MM.1S (cell line): ENCODE measurements at regions not wholly inside any gene's neighbourhood (a gene's known extent, or its start where the extent isn't known, plus 50 kb on each side); places are given as distances from the start of the nearest gene placed in this dataset.

ENCODE experiments used
- DNase-seq: peaks from one replicate; pipeline ENCODE4 v3.0.0-alpha.2; 2015
- H2AFZ ChIP-seq: fragments of 300-600 bp; sonication (generic); 2 replicates; pipeline ENCODE4 v1.6.0; 2016; ENCODE audit warnings: antibody characterized with exemption, low read length
- H3F3A ChIP-seq: fragments of 300-600 bp; sonication (generic); 2 replicates; pipeline ENCODE4 v1.6.1; 2016; ENCODE audit warnings: mild to moderate bottlenecking, antibody characterized with exemption, low read length, moderate library complexity, mixed read lengths; ENCODE audit not compliant: insufficient read depth
- H3K27ac ChIP-seq: fragments of 300-600 bp; sonication (generic); 2 replicates; pipeline ENCODE4 v1.5.1; 2016; ENCODE audit warnings: mild to moderate bottlenecking, low read length
- H3K27me3 ChIP-seq: fragments of 300-600 bp; sonication (generic); replicated peaks from 2 replicates; pipeline ENCODE4 v1.6.0; 2016; ENCODE audit warnings: low read length; ENCODE audit not compliant: insufficient read depth
- H3K36me3 ChIP-seq: fragments of 300-600 bp; sonication (generic); replicated peaks from 2 replicates; pipeline ENCODE4 v1.6.1; 2016; ENCODE audit warnings: mild to moderate bottlenecking, low read length, mixed read lengths; ENCODE audit not compliant: insufficient read depth
- H3K4me1 ChIP-seq: fragments of 300-600 bp; sonication (generic); 2 replicates; pipeline ENCODE4 v1.6.1; 2016; ENCODE audit warnings: low read length, mixed read lengths
- H3K4me2 ChIP-seq: fragments of 300-600 bp; sonication (generic); 2 replicates; pipeline ENCODE4 v1.6.0; 2016; ENCODE audit warnings: low read depth, low read length
- H3K4me3 ChIP-seq: fragments of 300-600 bp; sonication (generic); 2 replicates; pipeline ENCODE4 v1.5.1; 2016; ENCODE audit warnings: low read length, mixed read lengths
- H3K79me2 ChIP-seq: fragments of 300-600 bp; sonication (generic); 2 replicates; pipeline ENCODE4 v1.6.1; 2016; ENCODE audit warnings: mixed run types, low read length, mixed read lengths
- H3K9ac ChIP-seq: fragments of 300-600 bp; sonication (generic); 2 replicates; pipeline ENCODE4 v1.6.1; 2016; ENCODE audit warnings: low read length, mixed read lengths
- H3K9me2 ChIP-seq: fragments of 300-600 bp; sonication (generic); replicated peaks from 2 replicates; pipeline ENCODE4 v1.6.1; 2016; ENCODE audit warnings: mild to moderate bottlenecking, low read length, mixed read lengths; ENCODE audit not compliant: insufficient read depth
- H3K9me3 ChIP-seq: fragments of 300-600 bp; sonication (generic); replicated peaks from 2 replicates; pipeline ENCODE4 v1.6.1; 2016; ENCODE audit warnings: mild to moderate bottlenecking, low read length, mixed read lengths; ENCODE audit not compliant: insufficient read depth
- H4K20me1 ChIP-seq: fragments of 300-600 bp; sonication (generic); 2 replicates; pipeline ENCODE4 v1.6.1; 2016; ENCODE audit warnings: mild to moderate bottlenecking, low read length, moderate library complexity, mixed read lengths; ENCODE audit not compliant: insufficient read depth
- EZH2 ChIP-seq: fragments of 300-600 bp; sonication (generic); optimal IDR thresholded peaks from 2 replicates; pipeline ENCODE3; 2017; ENCODE audit warnings: low read depth, mild to moderate bottlenecking, antibody characterized with exemption, low read length, mixed read lengths
- EZH2phosphoT487 ChIP-seq: fragments of 300-600 bp; sonication (generic); IDR thresholded peaks from 2 replicates; pipeline ENCODE4 v1.6.1; 2018; ENCODE audit warnings: antibody characterized with exemption, low read length
- TF ChIP-seq, protein P1 (sequence below): fragments of 300-600 bp; sonication (generic); IDR thresholded peaks from 2 replicates; pipeline ENCODE4 v1.5.1; 2016; ENCODE audit warnings: antibody characterized with exemption, low read length, mixed read lengths

GRCh38 chr4:19039816-19040215, 1018.3 kb upstream of the LCORL start:
- no peaks in the 10 kb centered on the region for H3K27me3 ChIP-seq
- no peak overlapping the region for H3K9ac ChIP-seq
- no peaks in the 10 kb centered on the region for H3K79me2 ChIP-seq
- no peaks in the 10 kb centered on the region for H4K20me1 ChIP-seq
- DNase-seq: no peak
- H3K4me2 ChIP-seq: no peak overlapping the region
- H2AFZ ChIP-seq: no peak overlapping the region
- TF ChIP-seq, protein P1, sequence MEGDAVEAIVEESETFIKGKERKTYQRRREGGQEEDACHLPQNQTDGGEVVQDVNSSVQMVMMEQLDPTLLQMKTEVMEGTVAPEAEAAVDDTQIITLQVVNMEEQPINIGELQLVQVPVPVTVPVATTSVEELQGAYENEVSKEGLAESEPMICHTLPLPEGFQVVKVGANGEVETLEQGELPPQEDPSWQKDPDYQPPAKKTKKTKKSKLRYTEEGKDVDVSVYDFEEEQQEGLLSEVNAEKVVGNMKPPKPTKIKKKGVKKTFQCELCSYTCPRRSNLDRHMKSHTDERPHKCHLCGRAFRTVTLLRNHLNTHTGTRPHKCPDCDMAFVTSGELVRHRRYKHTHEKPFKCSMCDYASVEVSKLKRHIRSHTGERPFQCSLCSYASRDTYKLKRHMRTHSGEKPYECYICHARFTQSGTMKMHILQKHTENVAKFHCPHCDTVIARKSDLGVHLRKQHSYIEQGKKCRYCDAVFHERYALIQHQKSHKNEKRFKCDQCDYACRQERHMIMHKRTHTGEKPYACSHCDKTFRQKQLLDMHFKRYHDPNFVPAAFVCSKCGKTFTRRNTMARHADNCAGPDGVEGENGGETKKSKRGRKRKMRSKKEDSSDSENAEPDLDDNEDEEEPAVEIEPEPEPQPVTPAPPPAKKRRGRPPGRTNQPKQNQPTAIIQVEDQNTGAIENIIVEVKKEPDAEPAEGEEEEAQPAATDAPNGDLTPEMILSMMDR: no peak
- TF ChIP-seq EZH2phosphoT487: no peak
- no peak for TF ChIP-seq EZH2
- H3K4me3 ChIP-seq: no peak overlapping the region
- no peak overlapping the region for H3K27ac ChIP-seq
- H3K36me3 ChIP-seq: no peaks in the 10 kb centered on the region
- no peaks in the 10 kb centered on the region for H3K9me3 ChIP-seq
- no peaks in the 10 kb centered on the region for H3F3A ChIP-seq
- H3K4me1 ChIP-seq: no peaks in the 10 kb centered on the region
- no peaks in the 10 kb centered on the region for H3K9me2 ChIP-seq

GRCh38 chr4:19038231-19038630, 1016.7 kb upstream of the LCORL start:
- Histone ChIP-seq H3K4me3 (no peak overlapping the region), H3F3A (no peaks in the 10 kb centered on the region), H2AFZ (no peak overlapping the region), H3K9me3 (no peaks in the 10 kb centered on the region), H3K9ac (no peak overlapping the region), H3K27ac (no peak overlapping the region), H3K79me2 (no peaks in the 10 kb centered on the region), H3K27me3 (no peaks in the 10 kb centered on the region), H3K9me2 (no peaks in the 10 kb centered on the region), H3K4me1 (no peaks in the 10 kb centered on the region), H3K36me3 (no peaks in the 10 kb centered on the region), H4K20me1 (no peaks in the 10 kb centered on the region), H3K4me2 (no peak overlapping the region)
- DNase-seq: no peak
- TF ChIP-seq EZH2phosphoT487: no peak

GRCh38 chr4:19033816-19034733, 1012.5 kb upstream of the LCORL start:
- Histone ChIP-seq H3K9me3 (no peaks in the 10 kb centered on the region), H2AFZ (no peak overlapping the region), H3K36me3 (no peaks in the 10 kb centered on the region), H3K9ac (no peak overlapping the region), H3K27me3 (no peaks in the 10 kb centered on the region), H3K4me3 (no peak overlapping the region), H3K79me2 (no peaks in the 10 kb centered on the region), H3K4me2 (no peak overlapping the region), H3K4me1 (no peaks in the 10 kb centered on the region), H3F3A (no peaks in the 10 kb centered on the region), H3K9me2 (no peaks in the 10 kb centered on the region), H3K27ac (no peak overlapping the region), H4K20me1 (no peaks in the 10 kb centered on the region)
- TF ChIP-seq EZH2phosphoT487: no peak
- TF ChIP-seq EZH2: no peak
- TF ChIP-seq, protein P1: no peak
- no peak for DNase-seq

GRCh38 chr4:19030536-19030935, 1009.0 kb upstream of the LCORL start:
- no peaks in the 10 kb centered on the region for H3K4me1 ChIP-seq
- H4K20me1 ChIP-seq: no peaks in the 10 kb centered on the region
- H3F3A ChIP-seq: no peaks in the 10 kb centered on the region
- H3K27ac ChIP-seq: no peak overlapping the region
- no peaks in the 10 kb centered on the region for H3K9me2 ChIP-seq
- no peak overlapping the region for H3K9ac ChIP-seq
- H3K4me2 ChIP-seq: no peak overlapping the region
- DNase-seq: no peak
- H3K4me3 ChIP-seq: no peak overlapping the region
- no peak overlapping the region for H2AFZ ChIP-seq
- no peaks in the 10 kb centered on the region for H3K36me3 ChIP-seq
- no peak for TF ChIP-seq EZH2phosphoT487
- no peak for TF ChIP-seq EZH2
- TF ChIP-seq, protein P1: no peak
- no peaks in the 10 kb centered on the region for H3K27me3 ChIP-seq
- no peaks in the 10 kb centered on the region for H3K9me3 ChIP-seq
- no peaks in the 10 kb centered on the region for H3K79me2 ChIP-seq
